GM12874 (cell line): ENCODE measurements at regions not wholly inside any gene's neighbourhood (a gene's known extent, or its start where the extent isn't known, plus 50 kb on each side); places are given as distances from the start of the nearest gene placed in this dataset.

ENCODE experiments used
- CTCF ChIP-seq: IDR thresholded peaks from 2 replicates; pipeline ENCODE4 v1.5.1; 2011; ENCODE audit warnings: low read depth, mild to moderate bottlenecking, control low read depth, low read length, moderate library complexity; ENCODE audit not compliant: insufficient read depth

- TF ChIP-seq CTCF, result no peak
Observed at GRCh38 chr5:131068893-131069643, 96.0 kb downstream of the HINT1 start.

- no peak for TF ChIP-seq CTCF
Observed at GRCh38 chr5:131068076-131068475, 97.0 kb downstream of the HINT1 start.

DNA sequence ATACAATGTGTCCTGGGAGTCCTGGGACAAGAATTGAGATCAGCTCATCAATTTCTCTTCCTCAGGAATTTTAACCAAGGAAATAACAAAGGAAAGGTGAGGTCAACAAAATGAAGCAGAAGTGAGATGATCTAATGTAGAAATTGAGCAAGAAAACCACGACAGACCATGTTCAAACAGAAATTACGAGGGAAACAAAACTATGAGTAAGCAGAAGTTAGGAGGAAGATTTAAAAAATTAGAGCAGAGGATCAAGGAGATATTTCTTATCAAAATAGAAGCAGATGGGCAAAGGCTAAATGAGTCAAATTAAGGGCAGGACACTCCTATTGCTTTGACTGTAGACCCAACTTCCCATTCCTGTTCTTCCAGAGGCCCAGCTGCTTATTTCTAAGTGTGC lies 97.4 kb downstream of the HINT1 start:
- no peak for TF ChIP-seq CTCF

DNA sequence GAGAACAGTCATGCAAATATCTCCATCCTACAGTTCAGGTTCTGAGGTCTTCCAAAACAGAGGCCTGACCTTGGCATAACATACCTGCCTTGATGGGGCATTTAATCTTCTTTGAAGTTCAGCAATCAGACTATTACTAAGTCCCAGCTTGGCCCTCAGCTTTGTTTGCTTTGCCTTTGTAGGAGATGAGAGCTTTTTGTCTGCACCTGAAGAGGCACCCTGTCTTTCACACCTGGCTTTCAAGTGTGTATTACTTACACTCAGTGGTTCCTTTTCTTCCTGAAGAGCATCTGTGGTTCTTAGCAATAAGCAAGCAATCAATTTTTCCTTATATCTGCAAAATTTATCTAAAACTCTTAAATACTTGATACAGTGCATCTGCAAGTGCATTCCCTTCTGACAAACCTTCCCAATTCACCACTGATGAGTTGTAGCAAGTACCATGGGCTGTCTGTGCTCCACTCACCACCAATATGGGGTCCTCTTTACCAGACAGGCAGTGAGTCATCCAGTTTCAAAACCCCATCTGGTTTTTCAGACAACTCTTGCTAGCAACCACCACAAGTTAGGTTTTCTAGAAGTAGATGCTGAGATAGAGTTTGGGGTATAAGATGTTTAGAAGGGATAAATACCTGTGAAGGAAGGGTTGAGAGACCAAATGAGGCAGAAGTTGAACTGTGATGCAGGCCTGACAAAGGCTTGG lies 100.2 kb downstream of the HINT1 start:
- no peak for TF ChIP-seq CTCF

- TF ChIP-seq CTCF, result no peak
Observed at GRCh38 chr5:131042021-131042789, 122.9 kb downstream of the HINT1 start.

GRCh38 chr5:131023498-131023865 lies 141.6 kb downstream of the HINT1 start:
- TF ChIP-seq CTCF, result no peak

DNA sequence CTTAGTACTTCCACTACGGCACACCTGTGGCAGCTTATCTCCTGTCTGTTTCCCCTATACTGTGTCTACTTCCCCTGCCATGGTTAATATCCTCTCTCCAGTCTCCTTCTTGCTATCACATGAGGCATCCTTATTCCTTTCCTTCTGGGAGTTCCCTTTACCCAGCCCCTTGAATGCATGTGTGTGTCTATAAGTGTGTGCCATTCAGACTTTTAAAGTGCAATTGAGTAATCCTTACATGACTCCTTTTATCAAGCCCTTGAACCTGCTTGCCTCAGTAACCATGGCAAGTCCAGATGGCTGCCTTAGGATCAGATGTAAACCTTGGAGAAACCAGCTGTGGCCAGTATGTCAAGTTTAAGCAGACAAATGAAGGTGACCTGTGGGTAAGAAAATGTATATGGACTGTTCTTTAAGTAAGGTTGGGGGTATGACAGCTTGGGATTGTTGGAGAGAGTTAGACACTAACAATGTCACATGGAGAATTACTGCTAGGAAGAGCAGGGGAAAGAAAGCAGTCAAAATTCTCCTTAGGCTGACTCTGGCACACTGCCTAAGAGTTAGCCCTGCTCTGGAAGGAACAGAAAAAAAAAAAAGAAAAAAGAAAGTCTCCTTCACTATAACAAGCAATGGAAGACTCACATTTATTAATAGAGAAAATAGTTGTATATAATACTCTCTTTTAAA lies 142.1 kb downstream of the HINT1 start:
- TF ChIP-seq CTCF, result no peak
